Stimulated activated CD8-positive, alpha-beta memory T cell treated with anti-CD3 and anti-CD28 coated beads, Interleukin-15, amount 100 ng/mL, for 4 hours (primary cell): ENCODE measurements at regions not wholly inside any gene's neighbourhood (a gene's known extent, or its start where the extent isn't known, plus 50 kb on each side); places are given as distances from the start of the nearest gene placed in this dataset.

ENCODE experiments used
- DNase-seq, 2 donors: peaks; one replicate each; pipeline ENCODE4 v3.0.0-alpha.2; 2020; ENCODE audit warnings: low read depth in 2 of 2

- DNase-seq, result no peak
Measured at GRCh38 chr1:195934817-195935553, 673.3 kb downstream of the KCNT2 start.

GRCh38 chr1:195933835-195934234, 674.4 kb downstream of the KCNT2 start:
- DNase-seq, result no peak

GRCh38 chr1:195915826-195916225, 692.4 kb downstream of the KCNT2 start:
- DNase-seq, result no peak

GRCh38 chr1:195909061-195909460, 699.2 kb downstream of the KCNT2 start:
- DNase-seq, result no peak

DNA sequence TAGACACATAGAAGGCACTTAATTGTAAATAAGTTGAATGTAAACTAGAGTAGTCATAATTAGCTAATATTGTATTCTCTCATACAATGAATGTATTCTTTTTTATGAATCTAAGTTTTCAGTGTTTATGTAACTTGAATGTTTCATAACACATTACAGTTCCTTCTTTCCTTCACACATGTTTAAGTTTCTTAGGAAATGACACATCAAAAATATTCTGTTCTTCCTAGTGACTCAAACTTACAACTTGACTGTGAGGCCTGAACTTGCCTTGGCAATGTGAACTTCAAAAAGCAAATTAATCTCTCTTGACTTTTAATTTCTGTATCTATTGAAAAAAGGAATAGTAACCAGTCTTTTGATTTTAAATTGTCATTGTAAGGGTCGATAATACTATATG, 700.1 kb downstream of the KCNT2 start:
- DNase-seq, result no peak

DNA sequence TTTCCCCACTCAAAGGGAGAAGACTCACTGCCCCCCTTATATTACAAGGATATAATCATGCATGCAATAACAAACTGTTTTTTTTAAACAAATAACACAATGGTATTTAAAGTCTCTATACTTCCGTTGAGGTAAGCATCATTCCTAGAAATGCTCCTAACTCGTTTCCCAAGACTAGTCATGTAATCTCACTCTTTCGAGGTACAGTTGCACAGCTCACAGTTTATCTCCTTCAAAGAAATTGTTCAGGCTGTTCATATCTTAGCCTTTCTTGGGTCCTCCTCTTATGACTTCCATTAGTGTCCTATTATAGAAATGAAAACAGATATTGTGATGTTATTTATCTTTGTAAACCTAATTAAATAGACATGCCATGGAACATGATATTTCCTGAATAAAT, 705.0 kb downstream of the KCNT2 start:
- DNase-seq, result no peak

DNA sequence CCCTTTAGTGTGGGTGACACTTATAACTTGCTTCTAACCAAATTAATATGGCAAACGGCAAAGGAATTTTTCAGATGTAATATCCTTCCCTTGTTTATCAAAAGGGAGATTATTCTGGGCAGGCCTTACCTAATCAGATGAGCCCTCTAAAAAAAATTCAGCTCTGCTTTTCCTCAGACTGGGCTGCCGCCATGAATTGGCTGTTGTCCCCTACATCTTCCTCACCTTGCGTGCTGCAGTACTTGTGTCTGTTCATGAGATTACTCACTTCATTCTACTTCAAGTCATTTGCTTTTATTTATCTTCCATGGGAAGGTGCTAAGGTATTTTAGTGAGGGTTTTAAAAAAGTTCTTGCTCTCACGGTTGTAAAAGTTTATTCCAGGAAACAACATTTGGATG, 705.5 kb downstream of the KCNT2 start:
- no peak for DNase-seq

- no peak for DNase-seq
Measured at GRCh38 chr1:195899762-195900352, 708.4 kb downstream of the KCNT2 start.

- no peak for DNase-seq
Measured at GRCh38 chr1:195898924-195899323, 709.3 kb downstream of the KCNT2 start.

- DNase-seq, result no peak
Measured at GRCh38 chr1:195898373-195898772, 709.9 kb downstream of the KCNT2 start.

- no peak for DNase-seq
Measured at GRCh38 chr1:195897076-195897475, 711.2 kb downstream of the KCNT2 start.

GRCh38 chr1:195894411-195894810, 713.8 kb downstream of the KCNT2 start:
- DNase-seq, result no peak

DNA sequence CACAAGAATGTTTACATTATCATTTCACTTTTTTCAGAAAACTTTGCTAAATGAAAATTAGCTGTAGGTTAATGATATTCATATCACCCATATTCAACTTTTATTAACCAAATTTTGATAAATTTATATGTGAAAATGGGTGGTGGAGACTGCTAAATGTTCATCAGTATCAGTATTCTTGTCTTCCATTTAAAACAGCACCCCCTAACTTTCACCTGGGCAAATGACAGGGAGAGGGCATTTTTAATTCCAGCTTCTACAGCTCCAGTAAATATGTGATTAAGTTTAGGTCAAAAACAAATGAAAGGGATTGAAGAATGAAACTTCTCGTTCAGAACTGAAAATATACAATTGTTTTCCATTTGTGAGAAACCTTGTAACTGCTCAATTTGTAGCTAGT, 722.2 kb downstream of the KCNT2 start:
- DNase-seq, result no peak

DNA sequence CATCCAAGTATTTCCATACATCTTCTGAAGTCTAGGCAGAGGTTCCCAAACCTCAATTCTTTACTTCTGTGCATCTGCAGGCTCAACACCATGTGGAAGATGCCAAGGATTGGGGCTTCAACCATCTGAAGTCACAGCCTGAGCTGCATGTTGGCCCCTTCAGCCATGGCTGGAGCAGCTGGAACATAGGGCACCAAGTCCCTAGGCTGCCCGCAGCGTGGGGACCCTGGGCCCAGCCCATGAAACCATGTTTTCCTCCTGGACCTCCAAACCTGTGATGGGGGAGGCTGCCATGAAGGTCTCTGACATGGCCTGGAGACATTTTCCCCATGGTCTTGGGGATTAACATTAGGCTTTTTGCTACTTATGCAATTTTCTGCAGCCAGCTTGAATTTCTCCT, 729.8 kb downstream of the KCNT2 start:
- DNase-seq, result no peak

GRCh38 chr1:195876792-195877191, 731.4 kb downstream of the KCNT2 start:
- DNase-seq, result no peak

GRCh38 chr1:195872376-195872775, 735.9 kb downstream of the KCNT2 start:
- DNase-seq, result no peak

- DNase-seq, result no peak
Measured at GRCh38 chr1:195867638-195868037, 740.6 kb downstream of the KCNT2 start.

GRCh38 chr1:195866781-195867222, 741.4 kb downstream of the KCNT2 start:
- no peak for DNase-seq

DNA sequence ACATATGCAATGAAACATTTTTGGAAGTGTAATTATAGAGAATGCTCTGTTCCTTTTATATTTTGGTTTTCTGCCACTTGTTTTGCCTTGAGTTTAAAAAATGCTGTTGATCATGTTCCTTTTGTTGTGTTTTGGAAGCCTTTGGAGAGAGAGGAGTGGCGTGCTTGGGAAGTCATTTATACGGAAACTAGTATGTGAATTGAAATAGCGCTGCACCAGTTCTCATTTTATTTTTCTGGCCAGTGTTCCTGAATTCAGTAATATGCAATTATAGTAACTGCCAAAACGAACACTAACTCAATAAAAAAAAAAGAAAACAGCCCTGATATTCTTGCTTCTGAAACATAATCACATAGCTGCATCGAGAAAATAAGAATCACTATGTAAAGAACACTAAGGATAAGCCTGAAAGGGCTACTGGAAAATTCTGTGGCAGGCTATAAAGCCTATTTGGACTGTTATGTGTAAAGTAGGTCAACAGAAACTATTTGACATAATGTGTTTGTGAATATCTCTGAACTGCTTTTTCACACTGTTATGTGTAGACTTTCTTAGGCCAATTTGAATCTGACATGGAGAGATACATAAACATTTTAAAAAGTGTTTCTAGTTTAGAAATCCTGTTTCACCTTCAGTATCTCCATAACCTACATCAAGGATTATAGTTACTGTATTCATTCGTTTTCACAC, 742.0 kb downstream of the KCNT2 start:
- DNase-seq, result no peak

DNA sequence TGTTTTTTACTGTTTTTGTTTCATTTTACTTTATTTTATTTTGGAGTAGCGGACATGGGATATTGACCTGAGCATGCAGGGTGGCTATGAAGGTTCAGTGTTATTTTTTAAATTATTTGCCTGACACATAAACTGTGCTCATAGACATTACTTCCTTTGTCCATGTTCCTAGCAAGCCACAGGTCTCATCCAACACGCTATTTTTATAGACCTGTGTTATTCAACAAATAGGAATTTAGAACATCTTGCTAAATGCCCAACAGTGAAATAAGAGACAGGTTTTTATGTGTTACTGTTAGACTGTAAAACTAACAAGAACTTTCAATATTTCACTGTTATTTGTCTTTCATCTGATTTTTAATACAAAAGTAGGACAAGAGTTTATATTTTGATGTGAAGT, 756.4 kb downstream of the KCNT2 start:
- no peak for DNase-seq

- DNase-seq, result no peak
Measured at GRCh38 chr1:195851016-195851601, 757.1 kb downstream of the KCNT2 start.

DNA sequence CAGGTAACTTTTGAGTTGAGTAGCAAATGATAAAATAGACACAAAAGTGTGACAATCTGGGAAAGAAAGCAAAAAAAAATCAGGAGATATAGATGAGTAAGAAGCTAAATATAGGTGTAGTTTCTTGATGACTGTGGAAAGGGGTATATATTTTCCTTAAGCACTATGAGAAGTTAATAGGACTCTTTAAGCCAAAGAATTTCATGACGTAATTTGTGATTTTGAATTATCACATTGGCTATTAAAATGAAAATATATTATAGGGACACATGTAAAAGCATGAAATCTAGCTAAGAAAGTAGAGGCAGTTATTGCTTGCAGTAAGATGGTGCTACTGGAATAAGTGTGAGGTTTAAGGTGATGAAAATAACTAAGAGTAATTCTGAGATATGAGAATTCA, 759.1 kb downstream of the KCNT2 start:
- DNase-seq, result no peak
